GM12873 (cell line): ENCODE measurements at regions not wholly inside any gene's neighbourhood (a gene's known extent, or its start where the extent isn't known, plus 50 kb on each side); places are given as distances from the start of the nearest gene placed in this dataset.

Experiments used
- TF ChIP-seq, protein P1 (sequence below): IDR thresholded peaks from 2 replicates; pipeline ENCODE4 v1.5.1; 2012; ENCODE audit warnings: low read depth, mild to moderate bottlenecking, moderate library complexity, low read length, control low read depth; ENCODE audit not compliant: insufficient read depth; ENCODE audit errors: missing control alignments

DNA sequence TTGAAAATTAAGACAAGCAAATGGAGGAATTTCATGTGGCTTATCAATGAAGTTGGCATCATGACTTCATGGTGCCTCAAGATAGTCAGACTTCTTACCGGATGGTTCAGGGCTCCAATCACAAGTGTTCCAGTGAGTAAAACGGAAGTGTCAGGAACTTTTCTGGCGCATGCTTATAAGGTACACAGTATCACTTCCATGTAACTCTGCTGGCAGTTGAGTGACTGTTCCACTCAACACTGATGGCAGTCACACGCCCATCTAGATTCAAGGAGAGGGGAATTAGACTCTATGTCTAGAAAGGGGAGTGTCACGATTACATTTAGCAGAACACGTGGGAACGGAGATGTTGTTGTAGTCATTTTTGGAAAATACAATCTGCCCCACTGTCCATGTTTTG, 114.3 kb downstream of the KCTD15 start:
- TF ChIP-seq, protein P1, sequence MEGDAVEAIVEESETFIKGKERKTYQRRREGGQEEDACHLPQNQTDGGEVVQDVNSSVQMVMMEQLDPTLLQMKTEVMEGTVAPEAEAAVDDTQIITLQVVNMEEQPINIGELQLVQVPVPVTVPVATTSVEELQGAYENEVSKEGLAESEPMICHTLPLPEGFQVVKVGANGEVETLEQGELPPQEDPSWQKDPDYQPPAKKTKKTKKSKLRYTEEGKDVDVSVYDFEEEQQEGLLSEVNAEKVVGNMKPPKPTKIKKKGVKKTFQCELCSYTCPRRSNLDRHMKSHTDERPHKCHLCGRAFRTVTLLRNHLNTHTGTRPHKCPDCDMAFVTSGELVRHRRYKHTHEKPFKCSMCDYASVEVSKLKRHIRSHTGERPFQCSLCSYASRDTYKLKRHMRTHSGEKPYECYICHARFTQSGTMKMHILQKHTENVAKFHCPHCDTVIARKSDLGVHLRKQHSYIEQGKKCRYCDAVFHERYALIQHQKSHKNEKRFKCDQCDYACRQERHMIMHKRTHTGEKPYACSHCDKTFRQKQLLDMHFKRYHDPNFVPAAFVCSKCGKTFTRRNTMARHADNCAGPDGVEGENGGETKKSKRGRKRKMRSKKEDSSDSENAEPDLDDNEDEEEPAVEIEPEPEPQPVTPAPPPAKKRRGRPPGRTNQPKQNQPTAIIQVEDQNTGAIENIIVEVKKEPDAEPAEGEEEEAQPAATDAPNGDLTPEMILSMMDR, result no peak

DNA sequence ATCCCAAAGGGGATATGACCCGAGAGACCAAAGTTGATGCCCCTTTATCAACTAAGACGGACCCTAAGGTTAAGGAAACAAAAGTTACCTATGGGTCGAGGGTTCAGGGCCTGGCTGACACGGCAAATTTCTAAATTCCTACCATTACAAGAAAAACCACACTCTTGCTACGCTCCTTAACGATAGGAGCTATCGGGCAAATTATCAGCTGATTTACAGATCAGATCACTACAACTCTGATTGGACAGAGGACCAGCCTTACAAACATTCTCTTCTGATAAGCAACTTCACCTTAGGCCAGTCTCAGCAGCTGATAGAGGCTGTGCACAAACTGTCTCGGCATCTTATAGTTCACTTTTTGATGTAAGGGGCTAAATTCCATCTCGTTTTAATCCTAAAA, 117.9 kb downstream of the KCTD15 start:
- TF ChIP-seq, protein P1, result no peak

DNA sequence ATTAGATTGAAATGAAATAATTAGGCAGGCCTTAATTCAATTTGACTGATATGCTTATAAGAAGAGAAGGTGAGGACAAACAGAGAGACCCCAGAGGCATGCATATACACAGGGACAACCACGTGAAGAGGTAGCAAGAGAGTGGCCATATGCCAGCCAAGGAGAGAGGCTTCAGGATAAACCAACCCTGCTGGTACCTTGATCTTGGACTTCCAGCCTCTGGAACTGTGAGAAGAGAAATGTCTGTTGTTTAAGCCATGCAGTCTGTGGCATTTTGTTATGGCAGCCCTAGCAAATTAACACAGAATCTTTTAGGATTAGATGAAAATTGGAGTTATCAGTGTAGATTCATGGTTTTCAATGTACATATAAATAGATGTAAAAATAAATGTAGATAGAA, 120.1 kb downstream of the KCTD15 start:
- TF ChIP-seq, protein P1, result no peak

DNA sequence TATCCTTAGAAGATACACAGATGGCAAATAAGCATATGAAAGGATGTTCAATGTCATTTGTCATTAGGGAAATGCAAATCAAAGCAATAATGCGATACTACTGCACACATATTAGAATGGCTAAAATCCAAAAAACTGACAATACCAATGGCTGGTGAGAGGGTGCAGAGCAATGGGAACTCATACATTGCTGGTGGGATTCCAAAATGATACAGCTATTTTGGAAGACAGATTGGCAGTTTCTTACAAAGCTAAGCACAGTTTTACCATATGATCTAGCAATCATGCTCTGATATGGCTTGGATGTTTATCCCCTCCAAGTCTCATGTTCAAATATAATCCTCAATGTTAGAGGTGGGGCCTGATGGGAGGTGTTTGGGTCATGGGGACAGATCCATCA, 122.6 kb downstream of the KCTD15 start:
- TF ChIP-seq, protein P1, result no peak

DNA sequence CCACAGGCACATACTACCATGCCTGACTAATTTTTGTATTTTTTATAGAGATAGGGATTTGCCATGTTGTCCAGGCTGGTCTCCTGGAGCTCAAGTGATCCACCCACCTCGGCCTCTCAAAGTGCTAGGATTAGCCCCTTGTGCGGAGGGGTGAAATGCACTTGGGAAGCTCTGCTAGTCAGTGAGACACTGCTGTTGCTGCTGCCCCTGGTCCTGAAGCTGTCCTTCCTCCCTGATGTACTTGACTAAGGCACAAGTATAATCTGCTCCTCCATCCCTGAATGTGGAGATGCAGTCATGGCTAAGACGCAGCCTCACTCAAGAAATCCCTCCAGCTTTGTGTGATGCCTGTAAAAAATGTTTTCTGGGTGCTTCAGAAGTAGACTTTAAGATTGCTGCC, 124.5 kb downstream of the KCTD15 start:
- TF ChIP-seq, protein P1, result no peak

DNA sequence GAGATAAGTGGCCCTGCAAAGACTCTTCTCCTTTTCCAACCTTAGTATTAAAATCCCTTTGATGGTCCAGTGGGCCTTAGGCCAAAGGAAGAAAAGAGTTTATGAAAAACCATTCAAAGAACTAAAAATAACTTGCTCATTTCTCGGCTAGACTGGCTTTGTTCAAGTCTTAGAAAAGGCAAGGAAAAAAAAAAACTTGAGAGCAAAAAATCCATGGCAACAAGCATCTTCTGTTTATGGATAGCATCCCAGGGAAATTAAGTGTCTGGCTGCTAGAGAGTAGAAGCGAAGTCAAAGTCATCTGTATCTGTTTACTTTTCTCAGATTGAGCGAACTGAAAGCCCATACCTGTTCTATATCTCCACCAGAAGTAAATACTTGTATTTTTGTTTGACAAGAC, 129.6 kb downstream of the KCTD15 start:
- TF ChIP-seq, protein P1, result no peak

DNA sequence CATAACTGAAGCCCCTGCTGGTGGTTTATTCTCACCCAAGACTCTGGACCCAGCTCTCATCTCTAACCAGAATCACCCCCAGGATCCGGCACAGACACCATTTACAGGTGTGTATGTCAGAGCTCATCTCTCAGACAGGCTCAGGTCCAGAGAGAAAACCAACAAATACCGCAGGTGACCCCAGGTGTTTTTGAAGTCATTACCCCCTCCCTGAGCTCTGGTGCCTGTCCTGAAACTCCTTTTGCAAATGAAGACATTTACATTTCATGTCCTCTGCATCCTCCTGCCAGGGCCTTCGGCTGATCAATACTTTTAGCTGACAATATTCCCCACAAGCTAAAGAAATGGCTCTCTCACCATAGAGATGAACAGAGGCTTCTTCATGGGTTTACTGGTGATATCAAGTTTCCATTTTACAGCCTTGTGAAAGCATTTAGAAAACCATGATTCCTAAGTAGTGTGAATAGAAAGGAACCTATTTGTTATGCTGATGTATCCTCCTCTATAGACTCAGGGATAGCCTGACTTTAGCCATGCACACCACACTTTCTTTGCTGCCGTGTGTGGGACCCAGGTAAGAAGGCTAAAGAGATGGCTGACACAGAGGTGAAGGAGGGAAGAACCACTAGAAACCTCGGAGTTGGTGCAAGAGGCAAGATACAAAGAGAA, 131.3 kb downstream of the KCTD15 start:
- TF ChIP-seq, protein P1, result no peak
